CD4-positive, alpha-beta T cell treated with Interleukin-15 for 1 hour (primary cell): ENCODE measurements at regions not wholly inside any gene's neighbourhood (a gene's known extent, or its start where the extent isn't known, plus 50 kb on each side); places are given as distances from the start of the nearest gene placed in this dataset.

Experiments
- DNase-seq: peaks from one replicate; pipeline ENCODE4 v3.0.0-alpha.2; 2020

GRCh38 chr4:146022541-146022940, 83.9 kb upstream of the ZNF827 start:
- DNase-seq, result no peak

- no peak for DNase-seq
Observed at GRCh38 chr4:146018247-146018646, 79.6 kb upstream of the ZNF827 start.

- no peak for DNase-seq
Observed at GRCh38 chr4:146004730-146005129, 66.1 kb upstream of the ZNF827 start.

GRCh38 chr4:145988628-145989027, 50.0 kb upstream of the ZNF827 start:
- no peak for DNase-seq
